Lower leg skin (tissue), 3 donors: ENCODE measurements at regions not wholly inside any gene's neighbourhood (a gene's known extent, or its start where the extent isn't known, plus 50 kb on each side); places are given as distances from the start of the nearest gene placed in this dataset.

Experiments
- POLR2A ChIP-seq, 2 donors: fragments of 450-650 bp; IDR thresholded peaks; one replicate each; pipeline ENCODE4 v1.6.1; 2016 to 2017; ENCODE audit warnings: antibody characterized with exemption in 2 of 2, mild to moderate bottlenecking in 1 of 2, moderate library complexity in 1 of 2
- TF ChIP-seq, protein P1 (sequence below), 3 donors: fragments of 450-650 bp; IDR thresholded peaks; one replicate each; pipeline ENCODE4 v1.5.1; 2016; ENCODE audit warnings: antibody characterized with exemption in 3 of 3, mild to moderate bottlenecking in 3 of 3, moderate library complexity in 2 of 3

GRCh38 chr11:129639300-129639699, 176.3 kb upstream of the TMEM45B start:
- TF ChIP-seq, protein P1, sequence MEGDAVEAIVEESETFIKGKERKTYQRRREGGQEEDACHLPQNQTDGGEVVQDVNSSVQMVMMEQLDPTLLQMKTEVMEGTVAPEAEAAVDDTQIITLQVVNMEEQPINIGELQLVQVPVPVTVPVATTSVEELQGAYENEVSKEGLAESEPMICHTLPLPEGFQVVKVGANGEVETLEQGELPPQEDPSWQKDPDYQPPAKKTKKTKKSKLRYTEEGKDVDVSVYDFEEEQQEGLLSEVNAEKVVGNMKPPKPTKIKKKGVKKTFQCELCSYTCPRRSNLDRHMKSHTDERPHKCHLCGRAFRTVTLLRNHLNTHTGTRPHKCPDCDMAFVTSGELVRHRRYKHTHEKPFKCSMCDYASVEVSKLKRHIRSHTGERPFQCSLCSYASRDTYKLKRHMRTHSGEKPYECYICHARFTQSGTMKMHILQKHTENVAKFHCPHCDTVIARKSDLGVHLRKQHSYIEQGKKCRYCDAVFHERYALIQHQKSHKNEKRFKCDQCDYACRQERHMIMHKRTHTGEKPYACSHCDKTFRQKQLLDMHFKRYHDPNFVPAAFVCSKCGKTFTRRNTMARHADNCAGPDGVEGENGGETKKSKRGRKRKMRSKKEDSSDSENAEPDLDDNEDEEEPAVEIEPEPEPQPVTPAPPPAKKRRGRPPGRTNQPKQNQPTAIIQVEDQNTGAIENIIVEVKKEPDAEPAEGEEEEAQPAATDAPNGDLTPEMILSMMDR (IDR thresholded peaks at IDR 0.05): no peak
- no peak for TF ChIP-seq POLR2A (IDR thresholded peaks at IDR 0.05)
